ENCODE measurements at regions not wholly inside any gene's neighbourhood (a gene's known extent, or its start where the extent isn't known, plus 50 kb on each side); places are given as distances from the start of the nearest gene placed in this dataset.
A peak's percentile ranks its signal among the peaks of the same experiment; 100 is the strongest.

- TF ChIP-seq CTCF (conservative IDR thresholded peaks at IDR 0.05), result no peak
Measured at GRCh38 chr3:117405359-117405758, 695.8 kb downstream of the TUSC7 start.

GRCh38 chr3:117407317-117407716 lies 697.7 kb downstream of the TUSC7 start:
- Mint-ChIP-seq H3K9me3 (peaks cover 5% of the 10 kb centered on the region), H3K27ac (no peak overlapping the region), H3K36me3 (peaks cover 4% of the 10 kb centered on the region), H3K4me3 (no peak overlapping the region), H3K4me1 (ENCODE audit: unreplicated experiment) (no peaks in the 10 kb centered on the region), H3K27me3 (no peaks in the 10 kb centered on the region)
- DNase-seq (ENCODE audit: extremely low spot score, unreplicated experiment), result no peak
- TF ChIP-seq CTCF (conservative IDR thresholded peaks at IDR 0.05), result peak; percentile 64

More at GRCh38 chr3:117405359-117405758, 695.8 kb downstream of the TUSC7 start:
- H3K4me3 Mint-ChIP-seq, result no peak overlapping the region
- no peaks in the 10 kb centered on the region for H3K27me3 Mint-ChIP-seq
- peaks cover 4% of the 10 kb centered on the region for H3K36me3 Mint-ChIP-seq
- peaks cover 12% of the 10 kb centered on the region for H3K4me1 Mint-ChIP-seq (ENCODE audit: unreplicated experiment)
- H3K9me3 Mint-ChIP-seq, result peaks cover 5% of the 10 kb centered on the region
- no peak for DNase-seq (ENCODE audit: extremely low spot score, unreplicated experiment)
- no peak overlapping the region for H3K27ac Mint-ChIP-seq

- H3K4me3 Mint-ChIP-seq, result no peak overlapping the region
- H3K27ac Mint-ChIP-seq, result no peak overlapping the region
- no peaks in the 10 kb centered on the region for H3K27me3 Mint-ChIP-seq
- peaks cover 5% of the 10 kb centered on the region for H3K9me3 Mint-ChIP-seq
- TF ChIP-seq CTCF (conservative IDR thresholded peaks at IDR 0.05), result no peak
- peaks cover 4% of the 10 kb centered on the region for H3K36me3 Mint-ChIP-seq
- DNase-seq (ENCODE audit: extremely low spot score, unreplicated experiment), result no peak
- no peaks in the 10 kb centered on the region for H3K4me1 Mint-ChIP-seq (ENCODE audit: unreplicated experiment)
Measured at GRCh38 chr3:117408811-117409210, 699.2 kb downstream of the TUSC7 start.

- Mint-ChIP-seq H3K36me3 (peaks cover 4% of the 10 kb centered on the region), H3K27ac (no peak overlapping the region), H3K4me1 (ENCODE audit: unreplicated experiment) (no peaks in the 10 kb centered on the region), H3K4me3 (no peak overlapping the region), H3K9me3 (peaks cover 5% of the 10 kb centered on the region), H3K27me3 (no peaks in the 10 kb centered on the region)
- TF ChIP-seq CTCF (conservative IDR thresholded peaks at IDR 0.05), result no peak
- DNase-seq (ENCODE audit: extremely low spot score, unreplicated experiment), result no peak
Measured at GRCh38 chr3:117409256-117409655, 699.7 kb downstream of the TUSC7 start.

GRCh38 chr3:117409701-117410459 lies 700.3 kb downstream of the TUSC7 start:
- Mint-ChIP-seq H3K27ac (no peak overlapping the region), H3K36me3 (peaks cover 4% of the 10 kb centered on the region)
- TF ChIP-seq CTCF (conservative IDR thresholded peaks at IDR 0.05), result no peak

More at GRCh38 chr3:117409701-117410459, 700.3 kb downstream of the TUSC7 start:
- peaks cover 5% of the 10 kb centered on the region for H3K9me3 Mint-ChIP-seq
- DNase-seq (ENCODE audit: extremely low spot score, unreplicated experiment), result no peak
- peaks cover 3% of the 10 kb centered on the region for H3K27me3 Mint-ChIP-seq
- H3K4me1 Mint-ChIP-seq (ENCODE audit: unreplicated experiment), result no peaks in the 10 kb centered on the region
- no peak overlapping the region for H3K4me3 Mint-ChIP-seq

Data from type B pancreatic cell (in vitro differentiated cells).